ENCODE measurements at regions not wholly inside any gene's neighbourhood (a gene's known extent, or its start where the extent isn't known, plus 50 kb on each side); places are given as distances from the start of the nearest gene placed in this dataset.

DNA sequence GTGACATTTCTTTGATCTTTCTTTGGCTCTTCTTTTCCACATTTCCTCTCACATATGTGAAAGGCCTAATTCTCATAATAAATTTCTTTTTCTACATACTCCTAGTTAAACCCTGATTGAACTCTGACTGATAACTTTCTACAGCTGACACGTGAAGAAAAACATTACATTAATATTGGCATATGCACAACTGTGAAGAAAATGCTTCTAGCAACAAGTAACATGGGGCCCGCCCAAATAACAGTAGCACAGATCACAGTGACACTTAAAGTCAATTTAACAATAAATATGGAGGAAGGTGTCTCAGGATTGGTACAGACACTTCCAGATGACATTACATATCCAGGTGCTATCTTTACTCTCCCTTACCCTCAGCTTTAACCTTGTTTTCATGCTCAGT is 317.6 kb upstream of the ZNF385D start:
- Histone ChIP-seq H3K56ac (replicated peaks; ENCODE audit: insufficient read length, low read depth, low read length) (no peak overlapping the region), H2BK5ac (ENCODE audit: low read depth, low read length) (no peak overlapping the region), H3K9ac (replicated peaks in 1 of 4; ENCODE audit: extremely low read depth in 1 of 4, low read depth in 3 of 4, low read length in 3 of 4) (no peak overlapping the region), H3K14ac (ENCODE audit: insufficient read length) (no peak overlapping the region), H3K27ac (ENCODE audit: low read depth, low read length) (no peak overlapping the region), H3K4me3 (ENCODE audit: extremely low read depth in 1 of 4, insufficient read depth in 2 of 4, low read depth in 3 of 4, low read length in 4 of 4) (no peak overlapping the region), H3K79me1 (ENCODE audit: low read depth, low read length) (no peaks in the 10 kb centered on the region), H3K27me3 (replicated peaks in 1 of 4; ENCODE audit: control insufficient read depth in 3 of 4, extremely low read depth in 1 of 4, insufficient read depth in 3 of 4, low read length in 3 of 4) (no peaks in the 10 kb centered on the region), H3K4me1 (replicated peaks in 1 of 4; ENCODE audit: control insufficient read depth in 3 of 4, insufficient read depth in 4 of 4, low read length in 3 of 4) (no peaks in the 10 kb centered on the region), H2BK12ac (ENCODE audit: low read depth, low read length) (no peak overlapping the region), H4K5ac (ENCODE audit: insufficient read length, low read depth, low read length) (no peak overlapping the region), H2BK20ac (ENCODE audit: low read length) (no peak overlapping the region), H2BK120ac (replicated peaks; ENCODE audit: low read depth, low read length) (no peak overlapping the region), H4K20me1 (replicated peaks in 1 of 2; ENCODE audit: control insufficient read depth in 1 of 2, insufficient read depth in 2 of 2, low read length in 2 of 2) (no peaks in the 10 kb centered on the region), H3K9me3 (ENCODE audit: insufficient read depth in 2 of 2, low read depth in 1 of 2, low read length in 1 of 2) (no peaks in the 10 kb centered on the region), H4K91ac (replicated peaks; ENCODE audit: insufficient read length, low read length) (no peak overlapping the region), H2AFZ (ENCODE audit: low read length) (0 out of 2 replicates have a peak overlapping the region, but pooled peaks have one; percentile 8), H2AK5ac (ENCODE audit: low read depth, low read length) (no peak overlapping the region), H2BK15ac (ENCODE audit: low read length) (no peak overlapping the region), H3K4me2 (ENCODE audit: insufficient read depth in 1 of 2, low read depth in 2 of 2, low read length in 2 of 2) (no peak overlapping the region), H3K79me2 (ENCODE audit: control insufficient read depth in 1 of 2, insufficient read depth in 2 of 2, low read length in 2 of 2) (no peaks in the 10 kb centered on the region), H3K23me2 (ENCODE audit: low read depth, low read length) (peaks cover 3% of the 10 kb centered on the region; the same call in 1 of the 2 replicates), H3K36me3 (ENCODE audit: control insufficient read depth in 2 of 4, insufficient read depth in 4 of 4, low read length in 3 of 4) (no peaks in the 10 kb centered on the region), H3K4ac (replicated peaks; ENCODE audit: insufficient read length, low read depth, low read length) (no peak overlapping the region), H4K8ac (ENCODE audit: extremely low read depth, insufficient read depth, low read length) (no peak overlapping the region), H3K18ac (ENCODE audit: extremely low read depth, low read length) (no peak overlapping the region), H3K23ac (ENCODE audit: insufficient read length) (no peak overlapping the region)
- no peak for FAIRE-seq
- CTCF ChIA-PET (ENCODE audit: partially characterized antibody), result interaction anchor here (1.4 to 2.0 kb wide), 2 partner anchors 10 to 14 kb away, joined by 5 to 6 read pairs; no protein-coding TSS in a partner anchor
- WGBS, 2 experiments (ENCODE audit: extremely low coverage in 1 of 2, insufficient coverage in 1 of 2, insufficient read length in 1 of 2, insufficient replicate concordance in 2 of 2, low coverage in 1 of 2, low lambda C conversion rate in 2 of 2, missing lambda C conversion rate in 1 of 2), result 93% methylated on average over 2 of the region's 2 CpGs; no CpG with 5 or more reads in 1 of the 2 experiments
- POLR2A ChIA-PET (ENCODE audit: partially characterized antibody), result no interaction called here
- DNase-seq (ENCODE audit: low read depth in 1 of 2, low spot score in 2 of 2), result no peak
- TF ChIP-seq GABPA (IDR thresholded peaks at IDR 0.05; ENCODE audit: borderline replicate concordance, insufficient read depth, low read length) (no peak), NRF1 (IDR thresholded peaks at IDR 0.05; ENCODE audit: low read depth, low read length) (no peak), HDAC6 (IDR thresholded peaks at IDR 0.05; ENCODE audit: low read depth, low read length) (no peak), EZH2 (IDR thresholded peaks at IDR 0.05; ENCODE audit: low read depth, low read length, severe bottlenecking) (no peak), ASH2L (IDR thresholded peaks at IDR 0.05; ENCODE audit: low read length) (no peak), JUN (IDR thresholded peaks at IDR 0.05; ENCODE audit: low read depth, low read length) (no peak), RNF2 (IDR thresholded peaks at IDR 0.05; ENCODE audit: borderline replicate concordance, low read depth, low read length, missing control alignments, poor library complexity, severe bottlenecking) (no peak), CREB1 (IDR thresholded peaks at IDR 0.05) (no peak), SIRT6 (IDR thresholded peaks at IDR 0.05; ENCODE audit: low read length) (no peak)
- TF ChIP-seq, protein P1, sequence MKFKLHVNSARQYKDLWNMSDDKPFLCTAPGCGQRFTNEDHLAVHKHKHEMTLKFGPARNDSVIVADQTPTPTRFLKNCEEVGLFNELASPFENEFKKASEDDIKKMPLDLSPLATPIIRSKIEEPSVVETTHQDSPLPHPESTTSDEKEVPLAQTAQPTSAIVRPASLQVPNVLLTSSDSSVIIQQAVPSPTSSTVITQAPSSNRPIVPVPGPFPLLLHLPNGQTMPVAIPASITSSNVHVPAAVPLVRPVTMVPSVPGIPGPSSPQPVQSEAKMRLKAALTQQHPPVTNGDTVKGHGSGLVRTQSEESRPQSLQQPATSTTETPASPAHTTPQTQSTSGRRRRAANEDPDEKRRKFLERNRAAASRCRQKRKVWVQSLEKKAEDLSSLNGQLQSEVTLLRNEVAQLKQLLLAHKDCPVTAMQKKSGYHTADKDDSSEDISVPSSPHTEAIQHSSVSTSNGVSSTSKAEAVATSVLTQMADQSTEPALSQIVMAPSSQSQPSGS (IDR thresholded peaks at IDR 0.05; ENCODE audit: low read length), result no peak

Measured in H1 (cell line).